ENCODE measurements at regions not wholly inside any gene's neighbourhood (a gene's known extent, or its start where the extent isn't known, plus 50 kb on each side); places are given as distances from the start of the nearest gene placed in this dataset.

DNA sequence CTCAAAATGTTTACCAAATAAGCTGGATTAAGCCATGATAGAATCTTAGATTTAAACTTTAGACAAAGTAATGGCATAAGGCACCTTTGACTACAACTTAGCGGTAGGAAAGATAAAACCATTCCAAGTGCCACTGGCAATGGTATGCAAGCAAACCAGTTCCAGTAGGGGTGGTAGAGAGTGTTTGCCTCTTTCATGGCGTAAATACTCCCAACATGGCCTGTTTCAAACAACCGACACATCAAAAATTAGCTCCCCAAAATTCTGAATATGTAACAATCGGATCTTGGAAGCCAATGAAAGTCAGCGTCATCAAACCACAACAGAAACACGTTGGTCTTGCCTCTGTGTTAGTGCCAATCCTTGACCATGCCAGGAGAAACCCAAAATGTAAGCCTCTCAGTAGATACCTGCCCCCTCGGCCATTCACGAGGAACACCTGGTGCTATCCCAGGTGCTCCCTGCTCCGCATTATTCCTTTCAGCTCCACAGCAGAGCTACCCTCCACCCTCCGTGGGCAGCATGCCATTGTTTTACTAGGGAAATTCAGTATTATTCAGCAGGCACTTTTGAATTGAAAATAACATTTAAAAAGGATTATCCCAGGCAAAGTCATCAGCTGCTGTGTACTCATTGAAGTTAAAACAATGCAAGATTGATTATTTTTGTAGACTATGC, 307.8 kb upstream of the CDH11 start:
- Histone ChIP-seq H3K9me3 (ENCODE audit: control insufficient read depth, insufficient read depth, low read length) (no peaks in the 10 kb centered on the region), H3K23ac (ENCODE audit: low read depth, low read length) (no peak overlapping the region), H3K4ac (ENCODE audit: low read depth, low read length) (no peak overlapping the region), H2BK20ac (ENCODE audit: low read depth, low read length) (no peak overlapping the region), H2BK5ac (ENCODE audit: low read depth, low read length, poor library complexity, severe bottlenecking) (no peak overlapping the region), H3K79me1 (ENCODE audit: low read depth in 1 of 2, low read length in 2 of 2) (no peaks in the 10 kb centered on the region), H4K20me1 (ENCODE audit: insufficient read depth, low read length) (no peaks in the 10 kb centered on the region), H3K9me1 (ENCODE audit: insufficient read depth, low read length) (no peaks in the 10 kb centered on the region), H4K5ac (ENCODE audit: low read depth, low read length) (no peak overlapping the region), H2AK9ac (replicated peaks; ENCODE audit: low read depth, low read length, poor library complexity) (no peak overlapping the region), H4K91ac (ENCODE audit: insufficient read depth, low read depth, low read length) (no peak overlapping the region), H2BK15ac (ENCODE audit: low read depth, low read length) (no peak overlapping the region), H2AK5ac (ENCODE audit: low read depth, low read length) (no peak overlapping the region), H3K14ac (replicated peaks; ENCODE audit: low read depth, low read length) (no peak overlapping the region), H3K9ac (ENCODE audit: low read depth, low read length) (no peak overlapping the region), H3K4me1 (ENCODE audit: control insufficient read depth, insufficient read depth, low read length) (no peaks in the 10 kb centered on the region), H2AFZ (replicated peaks; ENCODE audit: low read length, poor library complexity) (no peak overlapping the region), H3K27me3 (ENCODE audit: control insufficient read depth, insufficient read depth, low read length) (peaks cover 10% of the 10 kb centered on the region), H3K18ac (ENCODE audit: low read depth, low read length) (no peak overlapping the region), H3K56ac (ENCODE audit: extremely low read depth, insufficient read depth, low read length) (no peak overlapping the region), H4K8ac (ENCODE audit: low read depth in 2 of 2, low read length in 2 of 2) (no peak overlapping the region), H2BK120ac (ENCODE audit: low read depth, low read length) (no peak overlapping the region), H3K27ac (ENCODE audit: insufficient read depth, low read length) (no peak overlapping the region), H3K4me2 (ENCODE audit: low read depth, low read length) (no peak overlapping the region), H3K4me3 (ENCODE audit: insufficient read depth, low read depth, low read length) (no peak overlapping the region), H3K36me3 (ENCODE audit: control insufficient read depth, insufficient read depth, low read length) (no peaks in the 10 kb centered on the region)
- ChIA-PET POLR2A (ENCODE audit: unreplicated experiment) (no interaction called here), CTCF (no interaction called here)
- no peak for TF ChIP-seq RCOR1 (IDR thresholded peaks at IDR 0.05; ENCODE audit: insufficient replicate concordance, low read length)
- TF ChIP-seq POLR2A (IDR thresholded peaks at IDR 0.05; ENCODE audit: low read depth, low read length), result no peak
- no peak for TF ChIP-seq NFE2L2 (IDR thresholded peaks at IDR 0.05; ENCODE audit: low read depth, low read length)
- no peak for TF ChIP-seq USF2 (IDR thresholded peaks at IDR 0.05; ENCODE audit: low read depth, low read length)
- TF ChIP-seq MXI1 (IDR thresholded peaks at IDR 0.05; ENCODE audit: borderline replicate concordance, low read depth, low read length), result no peak
- TF ChIP-seq, protein P1, sequence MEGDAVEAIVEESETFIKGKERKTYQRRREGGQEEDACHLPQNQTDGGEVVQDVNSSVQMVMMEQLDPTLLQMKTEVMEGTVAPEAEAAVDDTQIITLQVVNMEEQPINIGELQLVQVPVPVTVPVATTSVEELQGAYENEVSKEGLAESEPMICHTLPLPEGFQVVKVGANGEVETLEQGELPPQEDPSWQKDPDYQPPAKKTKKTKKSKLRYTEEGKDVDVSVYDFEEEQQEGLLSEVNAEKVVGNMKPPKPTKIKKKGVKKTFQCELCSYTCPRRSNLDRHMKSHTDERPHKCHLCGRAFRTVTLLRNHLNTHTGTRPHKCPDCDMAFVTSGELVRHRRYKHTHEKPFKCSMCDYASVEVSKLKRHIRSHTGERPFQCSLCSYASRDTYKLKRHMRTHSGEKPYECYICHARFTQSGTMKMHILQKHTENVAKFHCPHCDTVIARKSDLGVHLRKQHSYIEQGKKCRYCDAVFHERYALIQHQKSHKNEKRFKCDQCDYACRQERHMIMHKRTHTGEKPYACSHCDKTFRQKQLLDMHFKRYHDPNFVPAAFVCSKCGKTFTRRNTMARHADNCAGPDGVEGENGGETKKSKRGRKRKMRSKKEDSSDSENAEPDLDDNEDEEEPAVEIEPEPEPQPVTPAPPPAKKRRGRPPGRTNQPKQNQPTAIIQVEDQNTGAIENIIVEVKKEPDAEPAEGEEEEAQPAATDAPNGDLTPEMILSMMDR (conservative IDR thresholded peaks at IDR 0.05; ENCODE audit: low read depth, low read length), result no peak
- TF ChIP-seq RFX5 (IDR thresholded peaks at IDR 0.05; ENCODE audit: low read depth, low read length), result no peak
- TF ChIP-seq MAZ (IDR thresholded peaks at IDR 0.05; ENCODE audit: borderline replicate concordance, low read depth, low read length), result no peak
- no peak for TF ChIP-seq CEBPB (IDR thresholded peaks at IDR 0.05; ENCODE audit: low read depth, low read length)
- TF ChIP-seq BHLHE40 (IDR thresholded peaks at IDR 0.05; ENCODE audit: low read depth, low read length), result no peak
- TF ChIP-seq ELK1 (IDR thresholded peaks at IDR 0.05; ENCODE audit: borderline replicate concordance, low read depth, low read length), result no peak
- TF ChIP-seq FOS (IDR thresholded peaks at IDR 0.05; ENCODE audit: low read depth, low read length), result no peak
- TF ChIP-seq CHD1 (IDR thresholded peaks at IDR 0.05; ENCODE audit: low read depth, low read length), result no peak
- TF ChIP-seq SMC3 (IDR thresholded peaks at IDR 0.05; ENCODE audit: low read depth, low read length), result no peak
- no peak for TF ChIP-seq RAD21 (IDR thresholded peaks at IDR 0.05; ENCODE audit: low read length)
- TF ChIP-seq MAFK (IDR thresholded peaks at IDR 0.05; ENCODE audit: low read depth, low read length), result no peak
- ATAC-seq (ENCODE audit: low read depth) (no peak), DNase-seq (no peak)
- dilution Hi-C loops (cut with HindIII; ENCODE audit: low sequenced_read_pairs, unreplicated experiment) (no loop called here), intact Hi-C loops (cut with micrococcal nuclease) (no loop called here), in situ Hi-C loops (cut with MboI; ENCODE audit: low sequenced_read_pairs) (no loop called here)
- no CpG with 5 or more reads among the region's 10 CpGs for WGBS, 2 experiments (ENCODE audit: extremely low coverage in 2 of 2, insufficient read length in 1 of 2)
- BruUV-seq (replicated peaks), result no TSS peak
